ENCODE measurements at regions not wholly inside any gene's neighbourhood (a gene's known extent, or its start where the extent isn't known, plus 50 kb on each side); places are given as distances from the start of the nearest gene placed in this dataset.

GRCh38 chr3:3280396-3280795 is 100.9 kb upstream of the CRBN start:
- TF ChIP-seq POLR2A (IDR thresholded peaks at IDR 0.05; ENCODE audit: low read length) (no peak), CBX8 (IDR thresholded peaks at IDR 0.05) (no peak), ESRRA (IDR thresholded peaks at IDR 0.05; ENCODE audit: borderline replicate concordance, low read length) (no peak), CTCF (IDR thresholded peaks at IDR 0.05) (no peak), CHD4 (IDR thresholded peaks at IDR 0.05; ENCODE audit: borderline replicate concordance) (no peak), JUNB (IDR thresholded peaks at IDR 0.05) (no peak), JUN (IDR thresholded peaks at IDR 0.05) (no peak), MAX (IDR thresholded peaks at IDR 0.05) (no peak)

Data from A549 (cell line).